ENCODE measurements at regions not wholly inside any gene's neighbourhood (a gene's known extent, or its start where the extent isn't known, plus 50 kb on each side); places are given as distances from the start of the nearest gene placed in this dataset.

- no peak overlapping the region for H3K4me3 ChIP-seq
Observed at GRCh38 chr21:14889080-14889810, 175.6 kb downstream of the NRIP1 start.

GRCh38 chr21:14888202-14888601, 176.6 kb downstream of the NRIP1 start:
- no peak for DNase-seq (ENCODE audit: low spot score)
- no peaks in the 10 kb centered on the region for H3K27me3 ChIP-seq
- TF ChIP-seq EZH2phosphoT487 (IDR thresholded peaks at IDR 0.05) (no peak), CTCF (IDR thresholded peaks at IDR 0.05) (no peak), EZH2 (IDR thresholded peaks at IDR 0.05) (no peak)

More at GRCh38 chr21:14889080-14889810, 175.6 kb downstream of the NRIP1 start:
- H2AFZ ChIP-seq (replicated peaks): no peak overlapping the region
- no peak for TF ChIP-seq CTCF (IDR thresholded peaks at IDR 0.05)
- TF ChIP-seq EZH2phosphoT487 (IDR thresholded peaks at IDR 0.05): no peak
- no peak for TF ChIP-seq EZH2 (IDR thresholded peaks at IDR 0.05)
- H4K20me1 ChIP-seq (ENCODE audit: low read depth): no peaks in the 10 kb centered on the region
- no peaks in the 10 kb centered on the region for H3K27me3 Mint-ChIP-seq (ENCODE audit: insufficient read depth, low read depth)
- H3K9me3 Mint-ChIP-seq: peaks cover under 1% of the 10 kb centered on the region
- H3K4me2 ChIP-seq: no peak overlapping the region
- H3K36me3 Mint-ChIP-seq: no peaks in the 10 kb centered on the region
- DNase-seq (ENCODE audit: low spot score): no peak
- H3K27ac Mint-ChIP-seq: no peak overlapping the region
- no peaks in the 10 kb centered on the region for H3K36me3 ChIP-seq
- H3K27ac ChIP-seq: no peak overlapping the region
- no peaks in the 10 kb centered on the region for H3F3A ChIP-seq (ENCODE audit: low read depth)
- no peaks in the 10 kb centered on the region for H3K9me3 ChIP-seq (ENCODE audit: low read depth)
- H3K4me1 ChIP-seq: peaks cover 5% of the 10 kb centered on the region
- H3K9ac ChIP-seq: no peak overlapping the region
- no peaks in the 10 kb centered on the region for H3K4me1 Mint-ChIP-seq
- H3K27me3 ChIP-seq: no peaks in the 10 kb centered on the region
- no peak overlapping the region for H3K4me3 Mint-ChIP-seq
- no peaks in the 10 kb centered on the region for H3K79me2 ChIP-seq (ENCODE audit: low read depth)

GRCh38 chr21:14886001-14886400, 178.8 kb downstream of the NRIP1 start:
- Histone ChIP-seq H2AFZ (replicated peaks) (no peak overlapping the region), H3K4me2 (no peak overlapping the region), H3K9me3 (ENCODE audit: low read depth) (no peaks in the 10 kb centered on the region), H3K9ac (no peak overlapping the region), H4K20me1 (ENCODE audit: low read depth) (no peaks in the 10 kb centered on the region), H3F3A (ENCODE audit: low read depth) (no peaks in the 10 kb centered on the region), H3K27ac (no peak overlapping the region), H3K79me2 (ENCODE audit: low read depth) (no peaks in the 10 kb centered on the region), H3K4me1 (no peaks in the 10 kb centered on the region), H3K36me3 (no peaks in the 10 kb centered on the region), H3K4me3 (no peak overlapping the region), H3K27me3 (no peaks in the 10 kb centered on the region)
- no peaks in the 10 kb centered on the region for H3K36me3 Mint-ChIP-seq
- peaks cover 2% of the 10 kb centered on the region for H3K9me3 Mint-ChIP-seq
- DNase-seq (ENCODE audit: low spot score): no peak
- peaks cover 2% of the 10 kb centered on the region for H3K27me3 Mint-ChIP-seq (ENCODE audit: insufficient read depth, low read depth)
- no peak overlapping the region for H3K27ac Mint-ChIP-seq
- H3K4me3 Mint-ChIP-seq: no peak overlapping the region
- H3K4me1 Mint-ChIP-seq: no peaks in the 10 kb centered on the region
- no peak for TF ChIP-seq EZH2phosphoT487 (IDR thresholded peaks at IDR 0.05)
- no peak for TF ChIP-seq CTCF (IDR thresholded peaks at IDR 0.05)
- no peak for TF ChIP-seq EZH2 (IDR thresholded peaks at IDR 0.05)

More at GRCh38 chr21:14888202-14888601, 176.6 kb downstream of the NRIP1 start:
- H3K36me3 Mint-ChIP-seq: no peaks in the 10 kb centered on the region
- H4K20me1 ChIP-seq (ENCODE audit: low read depth): no peaks in the 10 kb centered on the region
- no peak overlapping the region for H3K27ac ChIP-seq
- no peaks in the 10 kb centered on the region for H3K9me3 ChIP-seq (ENCODE audit: low read depth)
- peaks cover 2% of the 10 kb centered on the region for H3K9me3 Mint-ChIP-seq
- H3K27ac Mint-ChIP-seq: no peak overlapping the region
- no peaks in the 10 kb centered on the region for H3K4me1 Mint-ChIP-seq
- H3K4me3 Mint-ChIP-seq: no peak overlapping the region
- H3K4me2 ChIP-seq: no peak overlapping the region
- no peak overlapping the region for H3K9ac ChIP-seq
- H3K4me1 ChIP-seq: peaks cover 5% of the 10 kb centered on the region
- no peaks in the 10 kb centered on the region for H3F3A ChIP-seq (ENCODE audit: low read depth)
- no peak overlapping the region for H3K4me3 ChIP-seq
- H2AFZ ChIP-seq (replicated peaks): no peak overlapping the region
- H3K27me3 Mint-ChIP-seq (ENCODE audit: insufficient read depth, low read depth): no peaks in the 10 kb centered on the region
- H3K79me2 ChIP-seq (ENCODE audit: low read depth): no peaks in the 10 kb centered on the region
- no peaks in the 10 kb centered on the region for H3K36me3 ChIP-seq
